ENCODE measurements at regions not wholly inside any gene's neighbourhood (a gene's known extent, or its start where the extent isn't known, plus 50 kb on each side); places are given as distances from the start of the nearest gene placed in this dataset.

DNA sequence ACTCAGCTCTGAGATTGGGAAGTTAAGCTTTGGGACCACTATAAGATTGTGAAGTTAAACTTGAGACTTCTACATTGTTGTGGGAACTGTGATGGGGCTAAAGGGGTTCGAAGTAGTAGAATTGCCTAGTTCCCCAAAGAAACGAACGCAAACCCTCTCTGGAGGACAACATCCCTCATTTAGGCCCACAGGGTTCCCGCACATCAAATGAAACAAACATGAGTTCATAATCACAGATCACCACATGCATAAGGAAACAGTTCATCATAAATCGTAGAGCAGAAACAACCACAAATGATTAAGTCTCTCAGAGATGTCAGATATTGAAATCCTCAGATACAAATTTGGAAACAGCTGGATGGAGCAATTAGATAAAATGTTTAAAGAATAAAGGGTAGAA is 55.9 kb upstream of the HPCAL1 start:
- DNase-seq (no peak), ATAC-seq (no peak)
- H3K4me3 Mint-ChIP-seq: no peak overlapping the region
- no peak overlapping the region for H3K27ac Mint-ChIP-seq
- H3K27me3 Mint-ChIP-seq: no peaks in the 10 kb centered on the region
- H3K4me1 Mint-ChIP-seq: no peaks in the 10 kb centered on the region
- H3K9me3 Mint-ChIP-seq: peaks cover 15 to 18% of the 10 kb centered on the region in 2 donors

DNA sequence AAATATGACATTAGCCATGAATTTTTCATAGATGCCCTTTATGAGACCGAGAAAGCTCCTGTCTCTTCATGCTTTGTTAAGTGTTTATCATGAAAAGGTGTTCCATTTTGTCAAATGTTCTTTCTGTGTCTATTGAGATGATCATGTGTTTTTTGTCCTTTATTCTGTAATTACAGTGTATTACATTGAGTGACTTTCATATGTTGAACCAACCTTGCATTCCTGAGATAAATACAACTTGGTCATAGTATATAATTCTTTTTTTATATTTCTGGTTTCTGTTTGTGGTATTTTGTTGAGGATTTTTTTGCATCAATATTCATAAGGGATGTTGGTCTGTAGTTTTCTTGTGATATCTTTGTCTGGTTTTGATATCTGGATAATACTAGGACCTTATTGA is 52.9 kb upstream of the HPCAL1 start:
- Mint-ChIP-seq H3K27me3 (no peaks in the 10 kb centered on the region), H3K4me1 (no peaks in the 10 kb centered on the region), H3K27ac (no peak overlapping the region), H3K9me3 (peaks cover 21 to 23% of the 10 kb centered on the region in 2 donors), H3K4me3 (no peak overlapping the region)
- ATAC-seq: no peak
- DNase-seq: no peak

DNA sequence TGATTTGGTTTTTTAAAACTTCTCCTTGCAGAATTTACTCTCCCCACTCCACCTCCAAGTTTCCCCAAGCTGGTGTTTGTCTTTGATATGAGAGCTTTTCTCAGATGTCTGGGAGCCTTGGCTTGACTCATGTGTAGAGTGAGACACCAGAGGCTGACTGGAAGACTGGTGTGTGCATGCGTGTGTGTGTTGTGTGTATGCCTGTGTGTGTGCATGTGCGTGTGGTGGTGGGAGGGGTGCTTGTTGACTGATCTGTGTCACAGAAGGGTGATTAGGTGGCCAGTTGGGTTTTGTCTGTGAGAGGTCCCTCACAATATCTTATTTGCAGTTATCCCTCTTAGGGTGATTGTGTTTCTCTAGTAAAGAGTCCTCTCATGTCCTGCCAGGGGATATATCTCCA is 50.5 kb upstream of the HPCAL1 start:
- Mint-ChIP-seq H3K9me3 (peaks cover 21 to 23% of the 10 kb centered on the region in 2 donors), H3K4me1 (no peaks in the 10 kb centered on the region), H3K27me3 (no peaks in the 10 kb centered on the region), H3K4me3 (no peak overlapping the region), H3K27ac (no peak overlapping the region)
- ATAC-seq (no peak), DNase-seq (no peak)

DNA sequence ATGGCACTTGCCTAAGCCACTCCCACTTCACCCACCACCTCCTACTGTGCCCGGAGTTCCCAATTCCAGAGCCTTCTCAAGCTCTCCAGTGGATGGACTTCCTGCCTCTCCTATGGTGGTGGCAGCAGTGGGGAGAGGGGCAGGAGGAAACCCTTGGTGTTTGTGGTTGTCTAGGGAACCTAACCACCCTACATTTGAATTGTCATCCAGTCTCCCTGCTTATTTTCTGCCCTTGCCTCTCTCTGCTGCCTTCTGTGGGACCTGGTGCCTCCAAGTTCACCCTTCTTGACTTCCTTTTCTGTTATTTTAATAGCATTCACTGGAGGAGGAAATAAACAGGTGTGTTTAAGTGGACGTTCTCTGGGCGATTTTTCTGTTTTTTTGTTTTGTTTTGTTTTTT is 50.0 kb upstream of the HPCAL1 start:
- no peak overlapping the region for H3K27ac Mint-ChIP-seq
- H3K9me3 Mint-ChIP-seq: peaks cover 21 to 23% of the 10 kb centered on the region in 2 donors
- DNase-seq (no peak), ATAC-seq (no peak)
- no peaks in the 10 kb centered on the region for H3K27me3 Mint-ChIP-seq
- no peaks in the 10 kb centered on the region for H3K4me1 Mint-ChIP-seq
- H3K4me3 Mint-ChIP-seq: no peak overlapping the region

Measured in stimulated activated naive CD8-positive, alpha-beta T cell treated with anti-CD3 and anti-CD28 coated beads, Interleukin-15, amount 100 ng/mL, for 72 hours (primary cell).